HCT116 (cell line): ENCODE measurements at regions not wholly inside any gene's neighbourhood (a gene's known extent, or its start where the extent isn't known, plus 50 kb on each side); places are given as distances from the start of the nearest gene placed in this dataset.

ENCODE experiments used
- ATAC-seq: fragments of 200-7000 bp; cut with Tn5 transposase; 2 replicates; pipeline ENCODE4 v1.9.1; 2020; ENCODE audit warnings: mild to moderate bottlenecking, moderate library complexity
- BruUV-seq: library from RNA; stranded (reverse); fragments of 400-500 nt; replicated peaks from 2 replicates; lab custom pipeline; 2021; lab: Mats Ljungman, UMichigan
- CTCF ChIA-PET: fragments of 300-600 bp; sonication (Branson Sonifier 250); formaldehyde crosslinking; loops from one replicate; lab custom pipeline; 2021; ENCODE audit warnings: antibody characterized with exemption; lab: Charles Lee
- POLR2A ChIA-PET: fragments of 300-600, 350-600 bp; sonication (Branson Sonifier 250); formaldehyde crosslinking; loops from one replicate; lab custom pipeline; 2021; ENCODE audit warnings: antibody characterized with exemption; lab: Charles Lee
- RAD21 ChIA-PET, 2 experiments: fragments of 300-600 bp; sonication (Branson Sonifier 250); formaldehyde crosslinking; loops; one replicate each; lab custom pipeline; 2023; ENCODE audit warnings: low total read pairs in 2 of 2; ENCODE audit not compliant: uncharacterized antibody in 2 of 2, unreplicated experiment in 2 of 2, low non-redundant PET in 1 of 2; lab: Charles Lee
- DNase-seq: peaks from one replicate; pipeline ENCODE4 v3.0.0-alpha.2; 2010; ENCODE audit warnings: low read depth, low spot score
- H2AFZ ChIP-seq: fragments of 200-600 bp; shearing (Covaris generic), sonication (generic); 2 replicates; pipeline ENCODE4 v1.6.1; 2017; ENCODE audit warnings: low read depth, mixed run types, mixed read lengths, antibody characterized with exemption, low read length; ENCODE audit not compliant: poor library complexity, severe bottlenecking
- H3K27ac ChIP-seq: 2 replicates; pipeline ENCODE4 v1.5.1; 2012; ENCODE audit warnings: low read depth, low read length
- H3K27me3 ChIP-seq: fragments of 200-600 bp; sonication (generic); 2 replicates; pipeline ENCODE4 v1.6.1; 2016; ENCODE audit warnings: mixed run types, low read length, mixed read lengths; ENCODE audit not compliant: insufficient read depth
- H3K36me3 ChIP-seq, 2 experiments: fragments of 200-500 bp in 1 of 2; fragments of 200-600 bp in 1 of 2; sonication (Bioruptor generic) in 1 of 2; sonication (generic) in 1 of 2; 2 replicates each; pipeline versions ENCODE4 v1.5.1 to v1.6.1; 2014 to 2016; ENCODE audit warnings: low read length in 2 of 2, inconsistent platforms in 1 of 2, mixed read lengths in 1 of 2, mixed run types in 1 of 2; ENCODE audit not compliant: insufficient read depth in 2 of 2, control insufficient read depth in 1 of 2
- H3K4me1 ChIP-seq, 2 experiments: fragments of 200-600 bp in 1 of 2; sonication (generic) in 1 of 2; 2 replicates each; pipeline versions ENCODE4 v1.5.1 to v1.6.1; 2012 to 2017; ENCODE audit warnings: low read length in 2 of 2, inconsistent platforms in 1 of 2, mild to moderate bottlenecking in 1 of 2, mixed read lengths in 1 of 2, mixed run types in 1 of 2, moderate library complexity in 1 of 2; ENCODE audit not compliant: insufficient read depth in 2 of 2, control insufficient read depth in 1 of 2
- H3K4me2 ChIP-seq: fragments of 200-600 bp; sonication (generic); 2 replicates; pipeline ENCODE4 v1.6.1; 2017; ENCODE audit warnings: mixed run types, low read length, mixed read lengths
- H3K4me3 ChIP-seq, 2 experiments: fragments of 200-600 bp in 1 of 2; sonication (generic) in 1 of 2; replicated peaks in 1 of 2; 2 replicates each; pipeline ENCODE4 v1.5.1; 2011 to 2016; ENCODE audit warnings: low read length in 2 of 2, control low read depth in 1 of 2, low read depth in 1 of 2, mild to moderate bottlenecking in 1 of 2, mixed read lengths in 1 of 2, mixed run types in 1 of 2
- H3K79me2 ChIP-seq: fragments of 200-600 bp; sonication (generic); 2 replicates; pipeline ENCODE4 v1.6.1; 2017; ENCODE audit warnings: mild to moderate bottlenecking, mixed run types, low read length, moderate library complexity, mixed read lengths; ENCODE audit not compliant: insufficient read depth
- H3K9ac ChIP-seq: fragments of 200-600 bp; sonication (generic); 2 replicates; pipeline ENCODE4 v1.6.1; 2016; ENCODE audit warnings: low read length, mixed read lengths
- H3K9me2 ChIP-seq: fragments of 200-600 bp; sonication (generic), shearing (Covaris generic); 2 replicates; pipeline ENCODE4 v1.6.1; 2017; ENCODE audit warnings: mixed run types, mild to moderate bottlenecking, moderate library complexity; ENCODE audit not compliant: insufficient read depth
- H3K9me3 ChIP-seq, 2 experiments: fragments of 200-500 bp in 1 of 2; fragments of 200-600 bp in 1 of 2; sonication (Bioruptor generic) in 1 of 2; sonication (generic) in 1 of 2; 2 replicates each; pipeline ENCODE4 v1.6.1; 2014 to 2017; ENCODE audit warnings: low read length in 2 of 2, mixed read lengths in 2 of 2, inconsistent platforms in 1 of 2, low read depth in 1 of 2, mild to moderate bottlenecking in 1 of 2, mixed run types in 1 of 2, moderate library complexity in 1 of 2; ENCODE audit not compliant: control insufficient read depth in 1 of 2, insufficient read depth in 1 of 2
- H4K20me1 ChIP-seq: fragments of 200-600 bp; sonication (generic), shearing (Covaris generic); 2 replicates; pipeline ENCODE4 v1.6.1; 2017; ENCODE audit warnings: mixed run types, mild to moderate bottlenecking, moderate library complexity; ENCODE audit not compliant: insufficient read depth
- CEBPB ChIP-seq: IDR thresholded peaks from 2 replicates; pipeline ENCODE4 v1.6.1; 2012; ENCODE audit warnings: low read depth
- EGR1 ChIP-seq: IDR thresholded peaks from 2 replicates; pipeline ENCODE4 v1.6.1; 2012; ENCODE audit warnings: low read depth
- ELF1 ChIP-seq: IDR thresholded peaks from 2 replicates; pipeline ENCODE4 v1.6.1; 2012; ENCODE audit warnings: low read depth, borderline replicate concordance
- EZH2phosphoT487 ChIP-seq: fragments of 200-600 bp; IDR thresholded peaks from 2 replicates; pipeline ENCODE4 v1.6.1; 2018; ENCODE audit warnings: antibody characterized with exemption, borderline replicate concordance
- FOSL1 ChIP-seq: IDR thresholded peaks from 2 replicates; pipeline ENCODE4 v1.6.1; 2012; ENCODE audit warnings: low read depth
- MAX ChIP-seq: IDR thresholded peaks from 2 replicates; pipeline ENCODE4 v1.6.1; 2012
- POLR2A ChIP-seq: IDR thresholded peaks from 2 replicates; pipeline ENCODE4 v1.7.0; 2011; ENCODE audit warnings: borderline replicate concordance; ENCODE audit not compliant: insufficient read depth, insufficient read length; ENCODE audit errors: extremely low read depth
- RAD21 ChIP-seq: IDR thresholded peaks from 2 replicates; pipeline ENCODE4 v1.6.1; 2012; ENCODE audit warnings: low read depth, mild to moderate bottlenecking
- SP1 ChIP-seq: IDR thresholded peaks from 2 replicates; pipeline ENCODE4 v1.6.1; 2012; ENCODE audit warnings: low read depth
- TCF7L2 ChIP-seq: IDR thresholded peaks from 2 replicates; pipeline ENCODE4 v1.7.0; 2011; ENCODE audit warnings: borderline replicate concordance, inconsistent platforms; ENCODE audit not compliant: insufficient read depth, insufficient read length; ENCODE audit errors: extremely low read depth
- YY1 ChIP-seq: IDR thresholded peaks from 2 replicates; pipeline ENCODE4 v1.6.1; 2011; ENCODE audit warnings: low read length, low read depth, moderate library complexity, mild to moderate bottlenecking; ENCODE audit not compliant: insufficient replicate concordance; ENCODE audit errors: extremely low read depth
- ZBTB33 ChIP-seq: IDR thresholded peaks from 2 replicates; pipeline ENCODE4 v1.6.1; 2011; ENCODE audit warnings: mild to moderate bottlenecking, low read length, moderate library complexity; ENCODE audit not compliant: insufficient replicate concordance; ENCODE audit errors: extremely low read depth
- intact Hi-C: fragments of 100-400 bp; cut with micrococcal nuclease; formaldehyde crosslinking; loops from 2 replicates; pipeline ENCODE4 v1.10.0; 2022
- TF ChIP-seq, protein P1 (sequence below), 3 experiments: fragments of 200-600 bp in 1 of 3; sonication (generic) in 1 of 3; IDR thresholded peaks in 2 of 3; conservative IDR thresholded peaks in 1 of 3; 2 replicates each; pipeline ENCODE4 v1.5.1; 2012 to 2017; ENCODE audit warnings: low read depth in 2 of 3, low read length in 2 of 3, antibody characterized with exemption in 1 of 3, borderline replicate concordance in 1 of 3, control low read depth in 1 of 3, mild to moderate bottlenecking in 1 of 3, mixed read lengths in 1 of 3, mixed run types in 1 of 3, moderate library complexity in 1 of 3; ENCODE audit not compliant: insufficient read depth in 1 of 3
- TF ChIP-seq, protein P2 (sequence below): IDR thresholded peaks from 2 replicates; pipeline ENCODE4 v1.6.1; 2012; ENCODE audit warnings: low read depth
- TF ChIP-seq, protein P3 (sequence below): IDR thresholded peaks from 2 replicates; pipeline ENCODE4 v1.6.1; 2012

GRCh38 chr11:10637731-10638151 is 55.8 kb downstream of the IRAG1 start:
- RAD21 ChIA-PET = no interaction called here
- Histone ChIP-seq H2AFZ (no peak overlapping the region), H3K79me2 (no peaks in the 10 kb centered on the region), H3K4me3 (no peak overlapping the region), H3K9me3 (no peaks in the 10 kb centered on the region), H3K27ac (peak overlapping the region; percentile 22), H3K4me2 (0 out of 2 replicates have a peak overlapping the region, but pooled peaks have one; percentile 11), H3K9ac (no peak overlapping the region), H3K9me2 (no peaks in the 10 kb centered on the region), H3K36me3 (no peaks in the 10 kb centered on the region), H3K4me1 (peaks cover 57 to 93% of the 10 kb centered on the region in 2 experiments), H3K27me3 (no peaks in the 10 kb centered on the region), H4K20me1 (no peaks in the 10 kb centered on the region)
- CTCF ChIA-PET = interaction anchor here (2.8 kb wide), 1 partner anchor 17 kb away, joined by 7 read pairs; no protein-coding TSS in a partner anchor
- TF ChIP-seq YY1 (no peak), ZBTB33 (no peak), POLR2A (no peak), ELF1 (no peak), CEBPB (no peak), TCF7L2 (no peak), MAX (no peak), EZH2phosphoT487 (no peak), FOSL1 (no peak), EGR1 (no peak), SP1 (no peak), RAD21 (no peak)
- TF ChIP-seq, protein P1, sequence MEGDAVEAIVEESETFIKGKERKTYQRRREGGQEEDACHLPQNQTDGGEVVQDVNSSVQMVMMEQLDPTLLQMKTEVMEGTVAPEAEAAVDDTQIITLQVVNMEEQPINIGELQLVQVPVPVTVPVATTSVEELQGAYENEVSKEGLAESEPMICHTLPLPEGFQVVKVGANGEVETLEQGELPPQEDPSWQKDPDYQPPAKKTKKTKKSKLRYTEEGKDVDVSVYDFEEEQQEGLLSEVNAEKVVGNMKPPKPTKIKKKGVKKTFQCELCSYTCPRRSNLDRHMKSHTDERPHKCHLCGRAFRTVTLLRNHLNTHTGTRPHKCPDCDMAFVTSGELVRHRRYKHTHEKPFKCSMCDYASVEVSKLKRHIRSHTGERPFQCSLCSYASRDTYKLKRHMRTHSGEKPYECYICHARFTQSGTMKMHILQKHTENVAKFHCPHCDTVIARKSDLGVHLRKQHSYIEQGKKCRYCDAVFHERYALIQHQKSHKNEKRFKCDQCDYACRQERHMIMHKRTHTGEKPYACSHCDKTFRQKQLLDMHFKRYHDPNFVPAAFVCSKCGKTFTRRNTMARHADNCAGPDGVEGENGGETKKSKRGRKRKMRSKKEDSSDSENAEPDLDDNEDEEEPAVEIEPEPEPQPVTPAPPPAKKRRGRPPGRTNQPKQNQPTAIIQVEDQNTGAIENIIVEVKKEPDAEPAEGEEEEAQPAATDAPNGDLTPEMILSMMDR (IDR thresholded peaks at IDR 0.05 in 2 of 3, conservative IDR thresholded peaks at IDR 0.05 in 1 of 3; ENCODE audit: borderline replicate concordance in 1 of 3, insufficient read depth in 1 of 3, low read depth in 2 of 3, low read length in 2 of 3) = no peak
- TF ChIP-seq, protein P2, sequence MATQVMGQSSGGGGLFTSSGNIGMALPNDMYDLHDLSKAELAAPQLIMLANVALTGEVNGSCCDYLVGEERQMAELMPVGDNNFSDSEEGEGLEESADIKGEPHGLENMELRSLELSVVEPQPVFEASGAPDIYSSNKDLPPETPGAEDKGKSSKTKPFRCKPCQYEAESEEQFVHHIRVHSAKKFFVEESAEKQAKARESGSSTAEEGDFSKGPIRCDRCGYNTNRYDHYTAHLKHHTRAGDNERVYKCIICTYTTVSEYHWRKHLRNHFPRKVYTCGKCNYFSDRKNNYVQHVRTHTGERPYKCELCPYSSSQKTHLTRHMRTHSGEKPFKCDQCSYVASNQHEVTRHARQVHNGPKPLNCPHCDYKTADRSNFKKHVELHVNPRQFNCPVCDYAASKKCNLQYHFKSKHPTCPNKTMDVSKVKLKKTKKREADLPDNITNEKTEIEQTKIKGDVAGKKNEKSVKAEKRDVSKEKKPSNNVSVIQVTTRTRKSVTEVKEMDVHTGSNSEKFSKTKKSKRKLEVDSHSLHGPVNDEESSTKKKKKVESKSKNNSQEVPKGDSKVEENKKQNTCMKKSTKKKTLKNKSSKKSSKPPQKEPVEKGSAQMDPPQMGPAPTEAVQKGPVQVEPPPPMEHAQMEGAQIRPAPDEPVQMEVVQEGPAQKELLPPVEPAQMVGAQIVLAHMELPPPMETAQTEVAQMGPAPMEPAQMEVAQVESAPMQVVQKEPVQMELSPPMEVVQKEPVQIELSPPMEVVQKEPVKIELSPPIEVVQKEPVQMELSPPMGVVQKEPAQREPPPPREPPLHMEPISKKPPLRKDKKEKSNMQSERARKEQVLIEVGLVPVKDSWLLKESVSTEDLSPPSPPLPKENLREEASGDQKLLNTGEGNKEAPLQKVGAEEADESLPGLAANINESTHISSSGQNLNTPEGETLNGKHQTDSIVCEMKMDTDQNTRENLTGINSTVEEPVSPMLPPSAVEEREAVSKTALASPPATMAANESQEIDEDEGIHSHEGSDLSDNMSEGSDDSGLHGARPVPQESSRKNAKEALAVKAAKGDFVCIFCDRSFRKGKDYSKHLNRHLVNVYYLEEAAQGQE = no peak
- TF ChIP-seq, protein P3, sequence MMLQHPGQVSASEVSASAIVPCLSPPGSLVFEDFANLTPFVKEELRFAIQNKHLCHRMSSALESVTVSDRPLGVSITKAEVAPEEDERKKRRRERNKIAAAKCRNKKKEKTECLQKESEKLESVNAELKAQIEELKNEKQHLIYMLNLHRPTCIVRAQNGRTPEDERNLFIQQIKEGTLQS = no peak
- intact Hi-C loops = no loop called here
- BruUV-seq = no TSS peak
- DNase-seq (no peak), ATAC-seq (no peak)
- POLR2A ChIA-PET = interaction anchor here (1.3 kb wide), 1 partner anchor 9 kb away, joined by 4 read pairs; no protein-coding TSS in a partner anchor
